Testis (tissue), 2 donors: ENCODE measurements at regions not wholly inside any gene's neighbourhood (a gene's known extent, or its start where the extent isn't known, plus 50 kb on each side); places are given as distances from the start of the nearest gene placed in this dataset.

Experiments
- POLR2A ChIP-seq: fragments of 450-650 bp; IDR thresholded peaks from one replicate; pipeline ENCODE4 v1.6.1; 2017; ENCODE audit warnings: antibody characterized with exemption, mild to moderate bottlenecking, moderate library complexity
- TF ChIP-seq, protein P1 (sequence below), 3 experiments: fragments of 450-650 bp in 2 of 3; fragments of 200-600 bp in 1 of 3; sonication (generic) in 1 of 3; IDR thresholded peaks; one replicate each; pipeline ENCODE4 v1.5.1; 2016 to 2019; ENCODE audit warnings: antibody characterized with exemption in 3 of 3, mild to moderate bottlenecking in 2 of 3, moderate library complexity in 1 of 3

DNA sequence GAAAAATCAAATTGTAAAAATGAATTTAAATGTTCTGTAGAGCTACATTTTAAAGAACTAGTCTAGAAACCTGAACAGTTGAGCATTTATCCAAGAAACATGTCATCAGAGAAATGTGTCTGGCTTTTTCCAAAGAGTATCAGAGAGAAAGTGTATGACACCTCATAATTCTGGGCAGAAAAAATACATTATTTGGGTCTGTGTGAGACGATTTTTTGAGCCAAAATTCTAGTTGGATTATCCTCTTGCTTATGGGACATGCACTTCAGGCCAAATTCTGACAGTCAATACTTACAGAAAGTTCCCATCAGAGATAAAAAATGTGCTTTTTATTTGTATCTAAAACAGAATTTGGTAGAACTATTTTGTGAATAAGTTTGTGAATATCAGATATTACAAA lies 1242.7 kb downstream of the EPHA7 start:
- TF ChIP-seq, protein P1, sequence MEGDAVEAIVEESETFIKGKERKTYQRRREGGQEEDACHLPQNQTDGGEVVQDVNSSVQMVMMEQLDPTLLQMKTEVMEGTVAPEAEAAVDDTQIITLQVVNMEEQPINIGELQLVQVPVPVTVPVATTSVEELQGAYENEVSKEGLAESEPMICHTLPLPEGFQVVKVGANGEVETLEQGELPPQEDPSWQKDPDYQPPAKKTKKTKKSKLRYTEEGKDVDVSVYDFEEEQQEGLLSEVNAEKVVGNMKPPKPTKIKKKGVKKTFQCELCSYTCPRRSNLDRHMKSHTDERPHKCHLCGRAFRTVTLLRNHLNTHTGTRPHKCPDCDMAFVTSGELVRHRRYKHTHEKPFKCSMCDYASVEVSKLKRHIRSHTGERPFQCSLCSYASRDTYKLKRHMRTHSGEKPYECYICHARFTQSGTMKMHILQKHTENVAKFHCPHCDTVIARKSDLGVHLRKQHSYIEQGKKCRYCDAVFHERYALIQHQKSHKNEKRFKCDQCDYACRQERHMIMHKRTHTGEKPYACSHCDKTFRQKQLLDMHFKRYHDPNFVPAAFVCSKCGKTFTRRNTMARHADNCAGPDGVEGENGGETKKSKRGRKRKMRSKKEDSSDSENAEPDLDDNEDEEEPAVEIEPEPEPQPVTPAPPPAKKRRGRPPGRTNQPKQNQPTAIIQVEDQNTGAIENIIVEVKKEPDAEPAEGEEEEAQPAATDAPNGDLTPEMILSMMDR (IDR thresholded peaks at IDR 0.05): no peak
- TF ChIP-seq POLR2A: no peak
